Fibroblast of mammary gland (primary cell): ENCODE measurements at regions not wholly inside any gene's neighbourhood (a gene's known extent, or its start where the extent isn't known, plus 50 kb on each side); places are given as distances from the start of the nearest gene placed in this dataset.

Experiments
- DNase-seq: peaks from one replicate; pipeline ENCODE4 v3.0.0-alpha.2; 2010; ENCODE audit warnings: low read depth
- H3K4me3 ChIP-seq: 2 replicates; pipeline ENCODE4 v1.5.1; 2011; ENCODE audit warnings: low read depth, mild to moderate bottlenecking, low read length, moderate library complexity; ENCODE audit not compliant: control insufficient read depth
- TF ChIP-seq, protein P1 (sequence below): conservative IDR thresholded peaks from 2 replicates; pipeline ENCODE4 v1.5.1; 2011; ENCODE audit warnings: low read depth, low read length, inconsistent platforms; ENCODE audit not compliant: control insufficient read depth, insufficient read depth

DNA sequence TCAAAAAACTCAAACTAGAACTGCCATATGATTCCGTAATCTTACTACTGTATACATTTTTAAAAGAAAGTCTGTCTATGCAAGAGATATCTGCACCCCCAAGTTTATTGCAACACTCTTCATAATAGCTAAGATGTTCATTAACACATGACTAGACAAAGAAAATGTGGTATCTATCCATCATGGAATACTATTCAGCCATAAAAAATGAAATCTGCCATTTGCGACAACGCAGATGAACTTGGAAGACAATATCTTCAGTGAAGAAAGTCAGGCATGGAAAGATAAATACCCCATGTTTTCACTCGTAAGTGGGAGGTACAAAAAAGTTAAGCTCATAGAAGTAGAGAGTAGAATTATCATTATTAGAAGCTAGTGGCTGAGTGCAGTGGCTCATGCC lies 87.3 kb upstream of the DHRSX start:
- TF ChIP-seq, protein P1, sequence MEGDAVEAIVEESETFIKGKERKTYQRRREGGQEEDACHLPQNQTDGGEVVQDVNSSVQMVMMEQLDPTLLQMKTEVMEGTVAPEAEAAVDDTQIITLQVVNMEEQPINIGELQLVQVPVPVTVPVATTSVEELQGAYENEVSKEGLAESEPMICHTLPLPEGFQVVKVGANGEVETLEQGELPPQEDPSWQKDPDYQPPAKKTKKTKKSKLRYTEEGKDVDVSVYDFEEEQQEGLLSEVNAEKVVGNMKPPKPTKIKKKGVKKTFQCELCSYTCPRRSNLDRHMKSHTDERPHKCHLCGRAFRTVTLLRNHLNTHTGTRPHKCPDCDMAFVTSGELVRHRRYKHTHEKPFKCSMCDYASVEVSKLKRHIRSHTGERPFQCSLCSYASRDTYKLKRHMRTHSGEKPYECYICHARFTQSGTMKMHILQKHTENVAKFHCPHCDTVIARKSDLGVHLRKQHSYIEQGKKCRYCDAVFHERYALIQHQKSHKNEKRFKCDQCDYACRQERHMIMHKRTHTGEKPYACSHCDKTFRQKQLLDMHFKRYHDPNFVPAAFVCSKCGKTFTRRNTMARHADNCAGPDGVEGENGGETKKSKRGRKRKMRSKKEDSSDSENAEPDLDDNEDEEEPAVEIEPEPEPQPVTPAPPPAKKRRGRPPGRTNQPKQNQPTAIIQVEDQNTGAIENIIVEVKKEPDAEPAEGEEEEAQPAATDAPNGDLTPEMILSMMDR: no peak
- DNase-seq: no peak
- H3K4me3 ChIP-seq: no peak overlapping the region

DNA sequence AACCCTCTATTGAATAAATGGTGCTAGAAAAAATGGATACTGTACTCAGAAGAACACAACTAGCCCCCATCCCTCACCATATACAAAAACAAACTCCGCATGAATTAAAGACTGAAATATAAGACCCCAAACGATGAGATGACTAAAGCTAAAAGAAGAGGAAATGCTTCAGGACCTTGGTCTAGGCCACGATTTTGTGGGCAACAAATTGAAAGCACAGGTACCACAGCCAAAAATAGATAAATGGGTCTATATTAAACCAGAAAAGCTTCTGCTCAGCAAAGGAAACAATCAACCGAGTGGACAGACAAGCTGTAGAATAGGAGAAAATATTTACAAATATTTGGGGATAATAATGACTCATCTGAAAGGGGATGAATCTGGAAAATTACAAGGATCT lies 86.4 kb upstream of the DHRSX start:
- no peak for DNase-seq
- H3K4me3 ChIP-seq: no peak overlapping the region
- TF ChIP-seq, protein P1: no peak

GRCh38 chrX:2585158-2585470 lies 84.3 kb upstream of the DHRSX start:
- no peak overlapping the region for H3K4me3 ChIP-seq
- no peak for DNase-seq
- TF ChIP-seq, protein P1: no peak

DNA sequence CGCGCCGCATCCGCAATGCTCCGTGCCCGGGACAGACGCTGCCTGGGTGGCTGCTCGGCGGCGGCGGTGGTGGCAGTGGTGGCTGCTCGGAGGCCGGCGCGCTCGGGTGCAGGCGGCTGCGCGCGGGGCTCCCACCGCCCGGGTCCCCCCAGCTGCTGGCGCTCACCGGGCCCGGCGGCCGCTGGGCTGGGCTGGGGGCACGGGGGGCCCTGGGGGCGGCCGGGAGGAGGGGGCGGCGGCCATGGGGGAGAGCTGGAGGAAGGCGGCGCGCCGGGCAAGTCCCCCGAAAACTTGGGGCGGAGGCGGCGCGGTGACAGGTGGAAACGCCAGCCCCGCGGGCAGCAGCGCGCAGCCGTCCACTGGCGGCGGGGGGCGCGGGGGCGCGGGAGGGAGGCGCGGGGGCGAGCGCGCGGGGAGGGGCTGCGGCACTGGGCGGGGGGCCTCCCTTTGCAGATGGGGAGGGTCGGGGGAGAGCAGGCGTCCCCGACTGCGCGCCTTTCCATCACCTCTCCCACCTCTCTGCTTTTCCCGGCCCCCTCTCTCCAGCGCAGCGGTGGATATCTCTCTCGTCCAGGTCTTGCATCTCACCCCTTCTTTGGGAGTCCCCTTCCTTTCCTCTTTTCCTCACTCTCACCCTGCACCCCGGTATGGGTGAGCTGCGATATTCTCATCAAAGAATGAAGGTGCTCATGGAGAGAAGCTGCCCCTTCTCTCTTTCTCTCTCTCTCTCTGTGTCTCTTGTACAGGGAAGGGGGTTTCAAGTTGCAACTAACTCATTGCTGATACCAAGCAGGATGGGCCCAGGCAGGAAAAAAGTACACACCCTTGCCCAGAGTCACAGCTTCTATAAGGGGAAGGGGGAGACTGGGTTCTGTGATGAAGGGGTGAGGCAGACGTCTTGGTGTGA lies 83.7 kb upstream of the DHRSX start:
- DNase-seq: no peak
- TF ChIP-seq, protein P1: no peak

DNA sequence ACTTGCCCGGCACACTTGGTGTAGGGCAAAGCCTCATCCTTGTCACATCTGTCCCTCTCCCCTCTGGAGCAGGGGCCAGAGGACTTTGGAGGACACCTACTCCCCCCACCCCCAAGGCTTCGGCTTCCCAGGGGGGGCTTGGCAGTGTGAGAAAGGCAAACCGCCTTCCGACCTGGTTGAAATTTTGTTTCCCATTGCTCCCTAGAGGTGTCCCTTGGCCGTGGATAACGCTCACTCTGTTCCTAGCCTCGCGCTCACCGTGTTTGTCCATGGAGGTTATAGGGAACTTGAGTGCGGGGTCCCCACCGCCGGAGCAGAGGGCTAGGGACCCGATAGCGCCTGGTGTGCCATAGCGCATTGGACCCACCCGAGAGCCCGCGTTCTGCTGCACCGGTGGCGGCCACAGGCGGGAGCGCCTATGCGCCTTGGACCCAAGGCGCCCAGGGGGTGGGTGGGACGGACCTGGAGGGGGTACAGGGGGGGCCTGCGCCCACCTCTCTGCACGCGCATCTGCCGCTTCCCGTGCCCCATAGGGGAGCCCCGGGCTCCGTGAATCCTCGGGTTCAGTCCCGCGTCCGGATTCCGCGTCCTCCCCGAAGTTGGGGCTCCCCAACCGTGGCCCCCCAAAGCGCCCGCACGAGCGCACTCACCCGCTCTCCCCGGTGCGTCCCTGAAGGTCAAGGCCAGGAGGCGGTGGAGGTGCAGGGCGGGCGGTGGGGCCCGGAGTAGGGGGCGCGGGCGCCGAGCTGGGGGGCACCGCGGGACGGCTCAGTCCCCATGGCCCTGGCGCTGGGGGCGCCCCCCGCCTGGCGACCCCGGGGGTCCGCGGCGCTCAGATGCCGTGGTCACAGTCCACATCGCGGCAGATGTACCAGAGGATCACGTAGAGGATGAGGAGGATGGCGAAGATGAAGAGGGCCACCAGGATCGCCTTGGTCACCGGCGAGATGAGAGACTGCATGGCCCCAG lies 82.7 kb upstream of the DHRSX start:
- no peak overlapping the region for H3K4me3 ChIP-seq
- DNase-seq: no peak
- TF ChIP-seq, protein P1: no peak

More for the DNA sequence above, 83.7 kb upstream of the DHRSX start:
- no peak overlapping the region for H3K4me3 ChIP-seq

DNA sequence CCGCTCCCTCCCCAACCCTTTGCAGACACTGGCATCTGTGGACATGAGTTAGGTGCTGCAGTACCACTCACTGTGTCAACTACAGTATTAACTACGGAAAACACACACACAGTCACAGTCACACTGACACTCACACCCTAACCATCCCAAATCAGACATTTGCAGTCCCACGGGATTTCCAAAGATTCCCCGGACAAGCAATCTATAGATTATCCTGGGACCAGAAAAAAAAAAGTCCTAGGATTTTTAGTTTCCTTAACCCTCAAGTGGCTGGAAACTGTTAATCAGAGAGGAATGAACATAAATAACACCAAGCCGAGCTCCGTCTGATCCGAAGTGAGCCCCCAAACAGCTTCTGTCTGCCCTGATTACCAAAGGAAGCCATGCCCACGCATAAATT lies 81.9 kb upstream of the DHRSX start:
- DNase-seq: no peak
- TF ChIP-seq, protein P1: no peak
- no peak overlapping the region for H3K4me3 ChIP-seq
